GM19468 (cell line): ENCODE measurements at regions not wholly inside any gene's neighbourhood (a gene's known extent, or its start where the extent isn't known, plus 50 kb on each side); places are given as distances from the start of the nearest gene placed in this dataset.

Experiments
- ATAC-seq: cut with Tn5 transposase; IDR thresholded peaks from one replicate; pipeline ENCODE4 v1.9.1; 2021; ENCODE audit warnings: mild to moderate bottlenecking, moderate library complexity, moderate number of reproducible peaks; ENCODE audit not compliant: unreplicated experiment; ENCODE audit errors: extremely low read depth

GRCh38 chr2:147390475-147390874 lies 454.4 kb upstream of the ACVR2A start:
- ATAC-seq, result no peak

DNA sequence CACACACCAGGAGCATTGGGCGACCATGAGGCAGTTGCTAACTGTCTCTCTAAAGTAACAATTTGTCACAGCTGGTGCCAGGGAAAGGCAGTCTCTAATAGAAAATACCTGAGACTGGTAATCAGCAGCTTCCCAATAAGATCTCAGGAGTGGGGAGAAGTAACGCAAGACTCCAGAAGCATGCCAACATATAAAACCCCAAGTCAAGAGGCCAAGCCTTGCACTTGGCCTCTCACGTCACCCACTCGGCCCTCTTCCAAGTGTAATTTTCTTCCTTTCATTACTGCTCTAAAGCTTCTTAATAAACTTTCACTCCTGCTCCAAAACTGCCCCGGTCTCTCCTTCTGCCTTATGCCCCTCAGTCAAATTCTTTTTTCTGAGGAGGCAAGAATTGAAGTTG lies 455.6 kb upstream of the ACVR2A start:
- no peak for ATAC-seq

- ATAC-seq, result no peak
Measured at GRCh38 chr2:147388217-147388616, 456.6 kb upstream of the ACVR2A start.

- no peak for ATAC-seq
Measured at GRCh38 chr2:147386284-147386683, 458.5 kb upstream of the ACVR2A start.

DNA sequence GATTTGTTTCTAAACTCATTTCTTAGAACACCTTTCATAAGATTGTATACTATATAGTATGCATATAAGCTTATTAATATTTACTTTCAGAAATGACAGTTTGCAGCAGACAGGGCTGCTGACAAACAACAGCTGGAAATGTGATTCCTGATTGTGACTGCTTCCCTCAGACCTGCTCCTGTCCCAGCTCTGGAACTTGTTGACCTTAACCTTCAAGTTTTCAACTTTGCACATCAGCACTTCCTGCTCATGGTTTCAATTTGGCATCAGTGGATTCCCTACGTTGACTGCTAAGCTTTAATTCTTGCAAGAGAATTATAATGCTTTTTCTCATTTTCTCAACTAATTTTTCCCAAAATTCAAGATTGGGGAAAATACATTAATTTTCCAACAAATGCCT lies 459.2 kb upstream of the ACVR2A start:
- no peak for ATAC-seq

DNA sequence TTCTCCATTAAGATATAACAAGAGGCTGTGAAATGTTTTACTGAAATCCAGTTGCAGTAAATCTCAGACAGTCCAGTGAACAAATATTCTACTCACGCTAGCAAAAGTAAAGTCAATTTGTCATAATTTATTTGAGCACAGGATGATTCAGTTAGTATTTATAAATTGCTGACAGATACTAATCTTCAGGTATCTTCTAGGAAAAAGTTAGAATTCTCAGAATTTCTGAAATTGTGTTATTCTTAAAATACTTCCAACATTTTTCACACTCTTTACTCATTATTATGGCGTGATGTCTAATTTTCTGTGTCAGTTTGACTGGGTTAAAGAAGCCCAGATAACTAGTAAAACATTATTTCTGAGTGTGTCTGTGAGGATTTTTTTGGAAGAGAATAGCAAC lies 460.2 kb upstream of the ACVR2A start:
- ATAC-seq, result no peak

DNA sequence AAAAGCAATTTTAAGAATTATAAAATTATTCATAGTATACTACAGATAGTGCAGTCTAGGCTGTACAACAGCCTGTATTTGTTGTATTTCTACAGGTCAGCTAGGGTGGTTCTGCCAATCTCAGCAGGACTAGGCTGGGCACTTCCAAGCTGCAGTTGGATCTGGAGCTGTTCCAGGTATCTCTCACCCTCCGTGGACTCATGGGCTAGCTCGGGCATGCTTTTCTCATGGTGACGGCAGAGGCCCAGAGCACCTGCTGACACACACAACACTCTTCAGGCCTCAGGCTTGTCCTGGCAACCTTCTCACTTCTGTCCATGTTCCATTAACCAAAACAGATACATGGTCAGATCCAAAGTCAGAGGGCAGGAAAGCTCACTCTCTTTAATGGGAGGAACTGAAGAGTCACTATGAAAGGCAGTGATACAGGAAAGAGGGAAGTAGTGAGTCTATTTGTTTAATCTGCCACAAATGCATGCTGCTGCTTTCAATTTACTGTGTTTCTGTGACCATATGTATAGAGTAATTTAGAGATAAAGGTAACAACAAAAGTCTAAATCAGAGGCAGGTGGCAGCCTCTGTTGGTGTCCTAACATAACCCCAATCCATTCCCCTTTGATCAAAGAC lies 462.4 kb upstream of the ACVR2A start:
- ATAC-seq, result no peak

- ATAC-seq, result no peak
Measured at GRCh38 chr2:147378403-147378802, 466.4 kb upstream of the ACVR2A start.

DNA sequence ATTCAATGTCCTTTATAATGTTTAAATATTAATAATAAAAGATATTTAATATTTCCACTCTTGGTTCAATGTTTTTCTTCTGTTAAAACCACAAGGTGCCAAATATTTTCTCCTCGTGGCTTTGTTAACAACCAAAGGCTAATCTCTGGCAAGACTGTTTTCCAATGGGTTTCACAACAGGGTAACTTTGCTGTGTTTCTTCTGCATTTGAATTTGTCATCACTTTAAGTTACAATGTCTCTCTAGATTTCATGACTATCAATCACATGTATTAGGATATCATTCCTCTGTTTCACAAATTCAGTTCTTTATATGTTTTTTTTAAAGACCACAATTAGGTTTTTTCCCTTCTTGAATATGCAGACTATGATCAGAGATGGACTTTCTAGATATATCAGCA lies 469.8 kb upstream of the ACVR2A start:
- no peak for ATAC-seq

DNA sequence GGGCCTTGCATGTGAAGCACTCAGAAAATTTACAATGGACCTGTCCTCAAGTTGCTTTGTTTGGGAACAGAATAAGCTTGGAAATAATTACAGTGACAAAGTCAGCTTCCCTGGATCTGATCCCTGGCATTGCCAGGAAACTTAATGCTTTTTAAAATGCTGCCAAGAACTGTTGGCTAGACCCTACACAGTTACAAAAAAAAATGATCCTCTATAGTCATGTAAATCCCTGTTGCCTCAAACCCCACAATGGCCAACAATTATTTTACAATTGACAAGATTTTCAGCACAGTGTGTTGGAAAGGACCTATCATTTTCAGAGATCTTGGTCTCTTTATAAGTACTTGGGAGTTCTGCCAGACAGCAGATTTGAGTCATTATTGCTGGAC lies 470.4 kb upstream of the ACVR2A start:
- ATAC-seq, result no peak

GRCh38 chr2:147373800-147374422 lies 470.9 kb upstream of the ACVR2A start:
- ATAC-seq, result no peak

DNA sequence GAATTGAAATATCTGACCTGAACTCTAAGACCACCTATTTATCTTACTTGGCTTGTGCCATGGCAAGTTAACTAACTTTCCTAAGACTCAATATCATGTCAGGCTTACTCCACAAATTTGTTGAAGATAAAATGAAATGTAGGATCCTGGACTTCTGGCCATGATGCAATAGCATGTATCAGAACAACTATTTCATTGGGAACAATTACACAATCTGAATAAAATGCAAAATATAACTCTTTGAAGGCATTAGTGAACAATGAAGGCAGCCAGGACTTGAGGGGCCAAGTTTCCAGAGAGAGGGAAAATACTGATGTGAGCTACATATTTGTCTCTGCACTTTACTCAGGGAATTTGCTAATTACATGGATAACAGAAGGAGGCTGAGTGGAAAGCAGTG lies 476.5 kb upstream of the ACVR2A start:
- no peak for ATAC-seq

- no peak for ATAC-seq
Measured at GRCh38 chr2:147366279-147366678, 478.6 kb upstream of the ACVR2A start.

GRCh38 chr2:147365622-147366021 lies 479.2 kb upstream of the ACVR2A start:
- ATAC-seq, result no peak

DNA sequence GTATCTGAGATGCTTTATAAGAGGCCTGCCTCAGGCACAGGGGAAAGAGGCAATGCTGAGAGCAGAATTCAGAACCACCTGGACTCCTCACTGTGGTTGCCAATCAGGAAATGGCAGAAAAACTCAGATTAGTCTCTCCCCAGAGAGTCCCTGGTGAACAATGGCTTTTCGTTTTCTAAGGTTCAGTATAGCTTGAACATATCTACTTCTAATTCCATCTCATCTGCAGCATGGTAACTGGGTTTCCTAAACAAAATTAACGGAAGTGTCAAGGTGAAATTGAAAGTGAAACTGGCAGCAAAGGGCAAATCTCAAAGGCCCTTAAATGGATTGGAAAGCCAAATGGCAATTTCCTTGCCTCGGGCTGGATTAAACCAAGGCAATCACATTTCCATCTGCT lies 480.2 kb upstream of the ACVR2A start:
- ATAC-seq, result no peak

GRCh38 chr2:147363181-147363580 lies 481.6 kb upstream of the ACVR2A start:
- ATAC-seq, result no peak

DNA sequence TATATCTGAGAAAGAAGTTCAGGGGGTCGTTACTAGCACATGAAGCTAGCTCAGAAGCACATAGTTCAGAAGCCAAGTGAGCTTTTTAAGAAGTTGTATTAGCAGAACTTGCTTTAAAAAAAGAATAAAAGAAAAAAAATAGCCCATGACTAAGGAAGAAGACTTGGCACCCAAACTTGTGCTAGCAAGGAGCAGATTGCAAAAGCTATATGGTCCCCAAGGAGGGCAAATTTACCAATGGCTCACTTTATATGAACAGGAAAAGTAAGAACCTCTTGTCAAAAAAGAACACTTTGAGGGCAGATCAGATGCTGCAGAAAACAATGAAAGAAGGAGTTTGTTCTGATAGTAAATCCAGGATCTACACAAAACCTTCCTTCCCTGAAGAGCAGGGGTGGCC lies 486.5 kb upstream of the ACVR2A start:
- ATAC-seq, result no peak

DNA sequence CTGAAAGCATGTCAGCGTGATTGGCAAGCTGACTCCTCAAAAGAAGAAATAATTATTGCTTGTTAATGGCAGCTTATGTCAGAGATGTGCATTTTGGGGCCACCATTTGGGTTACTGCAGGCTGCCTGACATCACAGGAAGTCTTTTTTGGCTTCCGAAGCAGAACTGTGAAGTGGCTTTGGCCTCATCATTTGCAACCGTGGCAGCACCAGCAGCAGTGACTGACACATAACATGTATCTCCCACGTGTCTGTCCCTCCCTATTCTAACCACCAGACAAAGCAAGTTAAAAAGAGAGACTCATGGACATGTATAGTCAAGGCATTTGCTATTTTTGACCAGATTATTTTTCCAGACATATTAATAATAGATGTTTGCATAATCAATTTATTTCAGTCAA lies 488.7 kb upstream of the ACVR2A start:
- ATAC-seq, result no peak

GRCh38 chr2:147355706-147356105 lies 489.1 kb upstream of the ACVR2A start:
- no peak for ATAC-seq

- no peak for ATAC-seq
Measured at GRCh38 chr2:147353072-147353381, 491.8 kb upstream of the ACVR2A start.

DNA sequence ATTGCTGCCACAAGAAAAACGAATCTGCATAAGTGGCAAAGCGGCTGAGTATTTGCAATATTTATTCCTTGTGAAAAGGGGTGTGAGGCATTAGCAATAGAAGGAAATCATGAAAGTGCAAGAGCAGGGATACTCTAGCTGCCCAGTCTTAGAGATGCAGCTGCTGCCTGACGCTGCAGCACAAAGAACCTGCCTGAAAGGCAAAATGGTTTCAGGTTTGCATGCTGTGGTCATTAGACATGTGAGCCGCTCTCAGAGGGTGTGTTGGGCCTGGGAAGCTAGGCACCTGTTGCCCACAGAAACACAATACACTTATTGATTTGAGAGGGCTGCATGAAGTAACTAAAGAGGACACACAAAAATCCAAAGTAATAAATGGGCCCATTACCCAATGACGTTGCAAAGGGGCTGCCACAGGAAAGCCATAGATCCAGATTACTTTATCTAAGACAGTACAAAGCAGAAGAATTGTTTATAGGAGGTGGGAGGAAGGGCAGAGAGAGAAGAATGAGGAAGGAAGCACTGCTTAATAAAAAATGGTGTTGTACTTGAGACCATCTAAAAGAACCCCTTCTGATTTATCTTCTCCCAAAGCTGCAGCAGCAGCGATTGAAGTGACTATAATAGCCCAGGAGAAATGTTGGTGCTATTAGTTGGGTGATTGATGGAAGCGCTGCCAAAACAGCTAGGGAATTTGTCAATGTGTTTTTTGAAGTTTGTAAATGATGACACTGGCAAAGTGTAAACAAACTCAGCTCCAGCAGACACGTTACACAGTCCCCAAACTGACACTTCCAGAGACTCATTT lies 492.4 kb upstream of the ACVR2A start:
- ATAC-seq, result no peak

DNA sequence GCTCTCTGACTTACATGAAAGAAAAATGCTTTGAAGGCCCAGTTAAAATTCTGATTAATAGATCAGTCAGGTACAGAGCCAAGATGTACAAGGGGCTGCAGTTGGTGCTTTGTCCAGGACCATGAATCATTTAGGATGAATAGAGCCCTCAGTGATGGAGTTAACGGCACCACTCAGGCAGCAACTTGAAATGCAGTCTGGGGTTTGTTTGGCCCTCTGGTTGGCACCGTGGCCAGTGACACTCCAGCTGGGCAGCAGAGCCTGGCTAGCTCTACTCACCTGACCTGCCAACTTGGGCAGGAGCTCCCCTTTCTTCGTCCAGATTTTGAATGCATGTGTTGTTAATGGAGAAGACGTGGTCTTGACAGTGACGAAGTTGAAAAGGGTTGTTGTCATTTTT lies 493.0 kb upstream of the ACVR2A start:
- no peak for ATAC-seq
